HuH-7 (cell line): ENCODE measurements at regions not wholly inside any gene's neighbourhood (a gene's known extent, or its start where the extent isn't known, plus 50 kb on each side); places are given as distances from the start of the nearest gene placed in this dataset.

Source experiments
- DNase-seq: peaks from one replicate; pipeline ENCODE4 v3.0.0; 2011; ENCODE audit warnings: low spot score

DNA sequence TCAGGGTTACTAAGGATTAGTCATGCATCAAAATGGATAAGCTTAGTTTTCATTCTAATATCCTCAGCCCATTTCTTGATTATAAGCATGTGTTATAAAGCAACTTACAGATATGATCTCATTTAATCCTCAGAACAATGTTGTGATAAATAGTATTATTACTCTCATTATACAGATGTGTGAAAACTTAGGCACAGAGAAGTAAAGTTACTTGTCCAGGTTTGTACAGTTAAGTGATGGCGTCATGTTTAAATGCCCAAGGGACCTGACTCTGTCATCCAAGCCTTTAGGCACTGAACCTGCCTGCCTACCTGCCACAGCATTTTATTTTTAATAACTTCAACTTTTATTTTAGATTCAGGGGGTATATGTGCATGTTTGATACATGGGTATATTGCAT, 472.9 kb upstream of the SEMA6D start:
- no peak for DNase-seq

DNA sequence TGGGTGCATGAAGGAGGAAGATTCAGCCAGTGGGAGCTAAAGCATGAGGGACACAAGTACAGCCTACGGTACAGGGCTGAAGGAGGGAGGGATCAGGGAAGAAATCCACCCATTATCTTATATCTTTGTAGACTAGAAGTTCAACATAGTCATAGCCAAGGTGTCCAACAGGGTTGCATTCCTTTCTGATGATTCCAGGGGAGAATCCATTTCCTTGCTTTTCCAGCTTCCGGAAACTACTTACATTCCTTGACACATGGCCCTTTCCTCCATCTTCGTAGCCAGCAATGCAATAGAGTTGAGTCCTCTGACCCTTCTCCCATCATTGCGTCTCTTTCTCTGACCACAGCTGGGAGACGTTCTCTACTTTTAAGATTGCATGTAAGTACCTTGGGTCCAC, 471.0 kb upstream of the SEMA6D start:
- DNase-seq = no peak

DNA sequence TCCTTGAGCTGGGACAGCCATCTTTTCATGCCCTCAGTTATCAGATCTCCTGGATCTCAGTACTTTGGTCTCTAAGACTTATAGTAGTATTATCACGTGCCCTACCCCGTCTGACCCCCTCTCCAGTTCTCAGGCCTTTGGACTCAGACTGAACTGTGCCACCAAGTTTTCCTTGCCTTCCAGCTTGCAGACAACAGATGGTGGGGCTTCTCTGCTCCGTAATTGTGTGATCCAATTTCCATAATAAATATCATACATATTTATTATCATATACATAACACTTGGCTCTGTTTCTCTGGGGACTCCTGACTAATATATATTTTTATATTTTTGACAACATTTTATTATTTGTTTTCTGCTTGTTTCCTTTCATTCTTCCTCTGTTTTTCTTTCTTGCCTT, 458.8 kb upstream of the SEMA6D start:
- DNase-seq = no peak

DNA sequence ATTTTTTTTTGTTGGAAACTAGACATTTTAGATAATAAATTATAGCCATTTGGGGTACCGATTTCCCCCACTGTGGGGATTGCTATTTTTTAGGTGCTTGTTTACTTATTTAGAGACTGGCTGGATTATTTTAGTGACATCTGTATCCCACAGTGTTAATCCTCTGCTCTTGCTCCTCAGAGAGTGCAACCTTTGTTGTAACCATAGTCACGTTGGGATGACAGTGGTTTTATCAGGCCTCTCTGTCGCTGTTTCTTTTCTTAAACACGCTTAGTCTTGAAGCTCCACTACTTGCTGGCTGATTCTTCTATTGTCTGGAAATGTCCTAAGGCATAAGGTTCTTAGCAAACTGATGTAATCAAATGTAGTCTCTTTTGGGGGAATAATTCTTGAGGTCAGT, 451.6 kb upstream of the SEMA6D start:
- no peak for DNase-seq

DNA sequence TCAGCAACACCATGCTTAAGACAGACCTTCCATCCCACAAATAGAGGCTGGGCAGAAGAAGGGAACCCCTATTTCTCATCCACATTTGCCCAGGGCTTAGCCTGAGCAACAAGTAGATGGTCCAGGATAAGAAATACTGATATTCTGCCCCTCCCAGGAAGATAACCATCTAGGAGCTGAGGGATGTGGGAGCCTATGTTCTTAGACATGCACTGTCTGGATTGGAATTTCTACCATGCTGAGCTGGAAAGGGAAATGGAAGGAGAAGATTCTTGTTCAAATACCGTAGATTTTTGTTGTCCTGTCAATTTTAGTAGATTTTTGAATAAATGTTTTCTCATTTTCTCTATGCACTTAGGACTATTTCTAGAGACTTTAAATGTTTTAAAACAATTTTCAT, 450.7 kb upstream of the SEMA6D start:
- DNase-seq = no peak

DNA sequence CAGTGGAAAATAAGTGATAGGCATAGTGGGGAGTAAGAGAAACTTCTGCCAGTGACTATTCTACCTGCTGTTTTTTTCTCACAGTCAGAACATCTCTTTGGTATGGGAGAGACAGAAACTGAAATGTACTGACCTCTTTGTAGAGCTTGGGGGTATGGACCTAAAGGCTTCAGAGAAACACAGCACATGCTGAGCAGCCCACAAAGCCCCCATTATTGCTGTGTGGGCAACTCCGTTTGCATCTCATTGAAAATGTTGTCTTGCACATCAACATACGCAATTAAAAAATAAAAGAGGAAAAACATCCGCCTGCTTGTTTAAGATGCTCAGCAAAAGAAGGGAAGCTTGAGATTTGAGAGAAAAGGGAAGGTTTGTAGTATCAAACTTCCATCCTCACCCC, 443.4 kb upstream of the SEMA6D start:
- DNase-seq = no peak

DNA sequence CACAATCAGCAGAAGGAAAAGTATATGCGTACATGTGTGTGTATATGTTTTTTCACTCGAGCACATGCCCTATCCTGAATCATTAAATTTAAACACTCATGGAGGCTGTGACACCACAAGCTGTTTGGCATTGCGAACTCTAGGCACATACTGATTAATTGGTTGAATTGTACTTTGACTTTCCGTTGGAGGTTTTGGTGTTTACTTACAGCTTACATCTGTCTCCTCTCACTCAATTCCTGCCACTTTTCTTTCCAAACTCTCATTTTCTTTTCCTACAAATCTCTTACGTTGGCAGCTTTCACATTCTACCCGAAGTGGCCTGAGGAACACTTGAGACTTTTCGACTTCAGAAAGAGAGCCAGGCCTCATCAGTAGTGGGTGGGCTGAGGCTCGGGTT, 434.1 kb upstream of the SEMA6D start:
- DNase-seq = no peak

DNA sequence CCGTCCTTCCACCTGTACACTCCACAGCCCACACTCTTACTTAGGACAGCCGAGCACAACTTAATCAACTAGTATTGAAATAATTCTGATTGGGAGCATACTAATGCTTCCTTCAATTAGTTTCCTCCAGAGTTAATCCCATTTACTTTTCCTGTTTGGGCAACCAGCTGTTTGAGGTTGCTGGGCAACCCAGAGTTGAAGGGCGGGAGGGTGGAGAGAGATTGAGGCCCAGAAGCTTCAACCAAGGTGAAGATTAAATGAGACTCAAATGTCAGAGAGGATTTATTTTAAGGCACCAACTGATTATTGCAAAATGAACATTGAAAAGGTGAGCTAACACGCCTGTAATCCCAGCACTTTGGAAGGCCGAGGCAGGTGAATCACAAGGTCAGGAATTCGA, 428.5 kb upstream of the SEMA6D start:
- DNase-seq = no peak

DNA sequence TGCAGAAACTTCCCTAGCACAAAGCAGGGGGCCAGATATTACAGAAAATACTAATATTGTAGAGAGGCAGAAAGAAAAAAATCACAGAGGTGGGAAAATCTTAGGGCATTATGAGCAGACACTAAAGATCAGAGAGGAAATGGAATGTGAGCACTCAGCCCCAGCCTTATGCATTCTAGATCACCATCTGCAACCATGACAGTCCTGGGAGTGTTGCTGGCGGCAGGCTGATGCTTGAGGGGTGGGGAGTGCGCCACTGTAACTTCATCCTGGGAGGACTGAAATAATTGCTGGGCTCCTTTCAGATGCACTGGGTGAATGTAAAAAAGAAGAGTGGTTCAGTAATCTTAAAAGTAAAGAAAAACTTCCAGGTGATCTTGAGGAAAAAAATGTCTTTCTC, 427.6 kb upstream of the SEMA6D start:
- no peak for DNase-seq

DNA sequence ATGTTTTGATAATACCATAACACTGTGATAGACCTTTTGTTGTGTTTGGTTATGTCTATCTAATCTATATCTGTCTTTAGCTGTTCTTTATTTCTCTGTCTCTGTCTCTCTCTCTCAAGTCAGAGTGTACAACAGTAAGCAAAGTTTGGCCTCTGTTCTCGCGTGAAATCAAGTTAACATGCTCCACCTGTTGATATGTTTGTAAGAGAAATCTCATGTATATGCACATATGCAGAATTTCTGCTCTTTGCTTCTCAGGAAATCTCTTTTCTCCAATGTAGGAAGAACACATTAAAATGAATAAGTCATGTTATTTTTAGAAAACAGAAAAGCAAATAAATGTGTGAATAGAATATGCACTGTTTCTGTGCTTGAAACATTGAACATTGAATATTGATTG, 425.5 kb upstream of the SEMA6D start:
- DNase-seq = no peak

DNA sequence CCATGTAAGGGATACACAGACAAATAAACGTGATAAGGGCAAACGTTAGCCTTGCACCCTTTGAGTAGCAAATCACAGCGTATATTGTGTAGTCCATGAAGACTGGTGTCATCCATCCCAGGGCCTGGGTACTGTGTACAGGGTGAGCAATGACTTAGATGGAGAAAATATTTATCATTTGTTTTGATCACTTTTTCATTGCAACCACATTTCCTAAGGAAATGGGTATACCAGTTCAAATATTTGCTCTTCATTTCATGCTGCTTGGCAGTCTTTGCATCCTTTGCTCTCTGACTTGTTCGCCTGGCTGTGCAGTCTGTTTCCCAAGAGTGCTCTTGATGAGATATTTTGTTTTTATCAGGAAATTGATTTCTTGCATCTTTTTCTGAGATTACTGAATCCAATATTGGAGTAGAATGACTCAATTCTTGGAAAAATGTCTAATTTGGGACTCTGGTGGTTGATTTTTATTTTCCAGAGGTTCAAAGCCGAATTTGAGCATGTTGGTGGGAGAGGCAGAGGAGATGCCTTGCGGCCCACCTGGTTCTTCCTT, 424.6 kb upstream of the SEMA6D start:
- no peak for DNase-seq

DNA sequence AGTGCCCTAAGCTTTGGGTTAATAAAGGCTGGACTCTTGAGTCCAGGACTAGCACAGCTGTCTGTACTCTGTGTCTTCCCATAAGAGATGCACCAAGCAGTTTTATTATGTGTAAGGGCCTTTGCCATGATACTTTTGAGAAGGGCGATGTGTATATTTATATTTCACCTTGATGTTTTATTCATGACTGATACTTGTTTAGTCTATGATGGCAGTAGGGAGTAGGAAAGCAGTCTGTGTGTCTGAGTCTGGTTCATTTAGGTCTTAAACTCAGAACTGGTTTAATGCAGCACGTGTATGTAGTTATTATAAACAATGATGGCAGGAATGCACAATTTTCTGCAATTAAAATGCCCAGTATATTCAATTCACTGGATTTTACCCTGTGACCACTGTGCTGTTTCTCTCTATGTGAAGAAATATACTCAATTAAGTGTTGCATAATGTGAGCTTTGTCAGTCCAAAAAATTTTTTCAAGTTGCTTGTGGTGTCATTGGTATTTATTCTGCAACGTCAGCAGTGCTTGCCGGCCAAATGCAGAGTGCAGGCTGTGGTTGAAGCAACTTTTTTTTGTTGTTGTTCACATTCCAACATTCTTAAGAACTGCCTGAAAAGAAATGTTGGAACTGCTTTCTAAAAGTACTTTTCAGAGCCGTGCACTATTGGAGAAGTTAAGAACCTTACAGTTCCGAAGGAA, 423.7 kb upstream of the SEMA6D start:
- no peak for DNase-seq

DNA sequence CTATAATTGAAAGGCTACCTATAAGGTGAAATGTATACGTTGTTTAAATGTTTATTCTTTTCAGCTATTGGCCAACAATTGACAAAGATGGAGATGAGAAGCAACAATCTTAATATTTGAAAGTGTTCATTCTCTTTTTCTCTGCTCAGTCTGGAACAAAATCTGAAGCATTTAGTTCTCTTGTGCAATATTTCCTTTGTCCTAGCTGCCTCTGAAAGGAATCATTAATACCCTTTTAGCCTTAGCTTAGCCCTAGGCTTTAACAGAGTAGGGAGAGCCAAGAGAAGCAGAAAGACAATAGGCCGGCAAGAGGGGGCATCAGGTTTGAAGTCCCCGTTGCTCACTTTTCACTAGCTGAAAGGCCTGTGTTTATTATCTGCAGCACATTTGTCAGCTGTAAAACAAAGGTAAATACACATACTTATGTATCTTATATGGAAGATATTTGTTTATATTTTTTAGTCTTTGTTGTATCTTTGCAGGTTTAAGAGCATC, 422.5 kb upstream of the SEMA6D start:
- DNase-seq = no peak

DNA sequence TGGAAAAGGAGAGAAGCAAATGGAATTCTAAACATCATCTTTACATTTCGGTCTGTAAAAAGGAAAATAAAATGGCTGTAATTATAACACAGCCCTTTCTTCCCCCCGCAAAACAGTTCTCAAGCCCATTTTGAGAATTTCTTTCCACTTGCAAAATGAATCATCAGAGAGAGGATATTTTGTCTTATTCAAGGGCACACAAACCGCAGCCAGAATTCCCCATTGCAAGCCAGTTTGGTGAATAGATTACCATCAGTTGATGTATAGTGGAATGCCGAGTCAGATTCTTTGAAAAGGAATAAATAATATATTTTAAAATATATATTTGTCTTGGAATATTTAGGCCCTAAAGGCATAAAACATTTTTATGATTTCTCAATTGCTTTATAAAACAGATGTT, 420.4 kb upstream of the SEMA6D start:
- DNase-seq = no peak

DNA sequence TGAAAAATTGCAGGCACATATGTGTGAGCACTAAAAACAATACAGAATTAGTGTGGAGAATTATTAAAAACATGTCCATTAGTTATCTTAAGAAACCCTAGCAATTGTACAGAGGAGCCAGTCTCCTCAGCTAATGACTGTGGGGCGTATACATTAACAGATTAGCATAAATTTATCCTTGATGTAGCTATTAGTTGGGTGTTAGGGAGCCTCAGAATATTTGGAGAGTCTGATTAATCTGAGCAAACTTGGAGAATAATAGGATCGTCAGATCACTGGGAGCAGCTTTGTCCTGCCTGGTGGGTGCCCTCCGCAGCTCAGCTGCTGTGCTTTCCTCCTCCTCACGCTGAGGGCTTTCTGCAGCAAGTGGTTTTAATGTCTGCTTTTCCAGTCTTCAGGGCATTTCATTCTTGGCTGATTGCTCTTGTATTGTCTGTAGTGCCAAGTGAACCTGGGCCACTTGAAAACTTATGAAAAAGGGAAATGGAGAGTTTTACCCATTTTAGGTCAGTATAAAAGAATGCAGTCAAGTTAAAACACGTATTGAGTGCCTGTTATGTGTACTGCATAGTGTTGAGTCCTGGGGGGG, 417.4 kb upstream of the SEMA6D start:
- no peak for DNase-seq

DNA sequence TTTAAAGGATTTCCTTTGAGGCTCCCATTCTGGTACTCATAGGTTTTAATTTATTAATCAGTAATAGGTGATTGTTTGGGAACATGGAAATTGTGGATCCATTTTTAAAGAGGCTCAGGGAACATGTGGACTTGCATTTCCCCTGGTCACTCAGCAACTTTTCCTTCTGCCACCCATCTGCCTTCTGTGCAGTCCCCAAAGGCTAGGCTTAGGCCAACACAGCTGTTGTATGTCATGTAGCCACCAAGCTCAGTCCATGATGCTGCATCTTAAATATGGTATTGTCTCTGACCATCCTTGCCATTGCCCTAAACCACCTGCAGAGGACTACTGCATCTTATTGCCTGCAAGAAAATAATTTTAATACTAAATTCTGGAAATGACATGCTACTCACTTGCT, 416.7 kb upstream of the SEMA6D start:
- no peak for DNase-seq

DNA sequence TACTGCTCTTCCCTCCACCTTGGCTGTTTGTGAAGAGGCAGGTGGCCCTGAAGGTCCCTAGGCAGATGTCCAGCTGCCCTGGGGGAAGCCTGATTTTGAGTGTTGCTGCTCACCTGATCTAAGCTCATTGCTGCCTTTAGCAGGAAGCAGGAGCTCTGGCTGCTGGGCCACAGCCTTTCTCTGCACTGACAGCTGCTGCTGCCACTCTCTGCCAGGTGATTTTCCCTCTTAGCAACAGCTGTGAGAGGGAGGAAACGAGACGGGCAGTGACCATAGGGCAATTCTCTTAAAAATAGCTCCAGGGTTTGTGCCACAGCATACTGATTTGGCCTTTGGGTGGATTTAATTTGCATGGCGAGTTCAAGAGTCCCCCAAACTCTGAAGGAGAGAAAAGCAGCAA, 415.8 kb upstream of the SEMA6D start:
- DNase-seq = no peak

DNA sequence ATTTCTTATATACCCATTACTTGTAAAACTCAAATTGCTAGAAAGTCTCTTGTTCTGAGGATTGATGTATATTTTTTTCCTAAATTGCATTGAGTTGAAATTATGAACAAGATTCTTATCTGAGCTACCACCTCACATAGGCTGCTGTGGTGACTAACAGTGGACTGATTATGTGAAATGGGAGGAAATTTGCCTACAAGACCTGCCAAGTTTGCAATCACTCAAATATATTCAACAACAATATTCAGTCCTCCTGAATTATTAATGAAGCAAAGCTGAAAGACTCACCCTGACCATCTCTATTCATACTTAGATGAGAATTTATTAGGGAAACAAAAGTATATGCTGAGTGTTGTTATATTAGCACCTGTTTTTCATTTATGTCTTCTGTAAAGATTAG, 412.6 kb upstream of the SEMA6D start:
- DNase-seq = no peak

DNA sequence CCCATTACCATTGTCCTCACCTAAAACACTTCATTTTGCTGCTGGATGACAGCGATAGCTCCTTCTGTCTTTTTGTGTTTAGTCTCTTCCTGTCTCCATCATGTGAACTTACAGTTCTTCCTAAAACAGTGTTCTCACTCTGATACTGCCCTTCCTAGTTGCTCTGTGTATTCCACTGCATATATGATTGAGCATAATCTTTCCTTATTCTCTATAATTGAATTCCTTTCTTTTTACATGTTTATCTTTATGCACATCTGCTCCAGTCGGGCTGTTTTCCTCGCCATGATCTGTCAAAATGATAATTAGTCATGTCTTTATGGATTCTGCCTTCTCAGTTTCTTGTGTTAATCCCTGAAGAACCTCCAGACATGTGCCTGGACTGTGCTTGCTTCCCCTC, 405.1 kb upstream of the SEMA6D start:
- DNase-seq = no peak

DNA sequence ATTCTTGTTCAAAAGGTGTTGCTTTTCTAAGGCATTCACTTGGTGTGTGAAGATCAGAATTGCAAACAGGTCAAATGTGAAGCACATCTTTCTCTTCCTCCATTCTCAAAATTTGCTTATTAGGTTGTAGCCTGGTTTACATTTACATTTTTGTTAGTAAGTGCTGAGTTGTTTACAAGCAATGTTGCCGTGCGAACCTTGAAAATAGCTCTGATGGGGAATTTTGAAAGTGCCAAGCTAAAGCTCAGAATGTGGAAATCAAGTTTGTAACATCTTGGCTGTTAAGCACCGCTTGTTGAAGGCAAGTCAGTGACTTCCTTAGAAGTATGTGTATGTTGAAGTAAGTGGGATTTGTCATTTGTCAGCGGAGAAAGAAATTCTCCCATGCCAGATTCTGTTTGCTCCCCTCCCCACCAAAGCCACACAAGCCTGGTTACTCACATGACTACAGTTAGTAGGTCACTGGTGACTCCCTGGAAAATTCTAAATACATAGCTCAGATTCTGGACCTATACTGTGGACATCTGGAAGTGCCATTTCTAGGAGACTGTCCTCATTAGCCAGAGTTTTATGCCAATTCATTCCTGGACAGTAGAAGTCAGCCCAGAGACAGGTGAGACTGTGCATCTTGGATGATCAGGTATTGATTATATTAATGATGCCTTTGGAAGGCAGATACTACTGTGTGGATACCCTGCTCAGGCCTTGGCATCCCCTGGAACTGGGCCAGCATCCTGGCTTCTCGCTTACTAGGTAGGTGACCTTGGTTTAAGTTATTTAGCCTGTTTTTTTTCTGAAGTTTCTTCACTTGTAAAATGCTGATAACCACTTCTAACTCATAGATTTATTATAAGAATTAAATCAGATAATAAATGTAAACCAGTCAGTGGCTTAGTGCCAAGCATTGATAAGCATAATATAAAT, 390.6 kb upstream of the SEMA6D start:
- no peak for DNase-seq

DNA sequence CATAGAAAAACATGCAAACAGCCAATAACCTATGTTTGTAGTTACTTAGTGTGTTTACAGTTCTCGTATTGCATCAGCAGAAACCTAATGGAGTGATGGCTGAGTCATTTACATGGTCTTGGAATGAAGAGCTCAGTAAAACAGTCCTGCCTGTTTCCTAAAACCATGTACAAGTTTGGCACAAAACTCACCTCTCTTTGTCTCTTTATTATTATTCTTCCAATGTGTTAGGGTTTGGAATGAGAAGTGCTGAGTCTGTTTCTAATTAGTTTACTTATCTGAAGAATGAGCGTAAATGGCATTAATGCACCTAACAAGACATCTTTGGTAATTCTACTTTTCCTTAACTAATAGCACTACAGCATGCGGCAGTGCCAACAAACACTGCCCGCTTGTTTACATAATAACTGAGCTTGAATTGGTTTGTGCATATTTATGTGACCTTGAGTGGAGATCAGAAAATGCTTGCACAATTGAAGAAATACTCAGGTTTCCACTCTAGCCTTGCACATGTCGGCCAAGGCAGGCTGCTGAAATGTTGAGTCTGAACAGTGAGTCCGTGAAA, 385.4 kb upstream of the SEMA6D start:
- no peak for DNase-seq

DNA sequence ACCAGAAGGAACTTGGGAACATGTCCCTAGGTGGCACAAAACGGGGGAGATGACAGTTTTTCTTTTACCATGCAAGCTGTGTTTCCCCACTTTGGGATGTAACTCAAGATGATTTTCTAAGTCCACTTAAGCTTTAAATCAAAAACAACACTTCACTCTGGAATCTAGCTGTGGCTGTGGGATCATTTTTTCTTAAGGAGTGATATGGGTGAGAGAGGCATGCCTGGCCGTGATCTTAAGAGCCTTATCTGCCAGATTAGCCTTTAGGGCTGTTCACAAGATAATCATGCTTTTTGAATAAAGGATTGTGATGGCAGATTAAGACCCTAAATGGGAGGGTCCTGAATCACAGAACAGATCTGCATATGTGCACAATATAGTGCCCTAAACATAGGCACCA, 384.8 kb upstream of the SEMA6D start:
- no peak for DNase-seq

DNA sequence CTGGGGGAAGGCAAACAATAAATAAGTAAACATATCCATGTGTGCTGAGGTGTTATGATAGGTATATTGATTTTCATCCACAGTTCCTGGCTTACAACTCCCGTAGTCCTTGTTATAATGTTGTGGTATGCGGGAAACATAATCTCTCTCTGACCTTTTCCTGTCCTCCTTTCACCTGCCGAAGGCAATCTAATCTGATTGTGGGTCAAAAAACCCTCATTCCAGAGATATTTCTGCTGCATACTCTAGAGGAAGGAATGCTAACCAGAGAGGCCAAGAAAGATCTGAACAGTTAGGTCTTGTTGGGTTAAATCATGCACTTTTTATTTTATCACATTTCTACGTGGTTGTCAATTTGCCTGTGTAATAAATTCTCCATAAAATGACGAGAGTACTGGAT, 383.6 kb upstream of the SEMA6D start:
- no peak for DNase-seq
